ENCODE measurements at regions not wholly inside any gene's neighbourhood (a gene's known extent, or its start where the extent isn't known, plus 50 kb on each side); places are given as distances from the start of the nearest gene placed in this dataset.
A peak's percentile ranks its signal among the peaks of the same experiment; 100 is the strongest.

GRCh38 chr2:235131334-235132305 is 179.8 kb downstream of the SH3BP4 start:
- DNase-seq (no peak), FAIRE-seq (no peak)
- intact Hi-C loops (cut with DNase I): no loop called here
- Histone ChIP-seq H3K36me3 (ENCODE audit: control insufficient read depth in 2 of 3, insufficient read depth in 3 of 3, low read length in 3 of 3) (no peaks in the 10 kb centered on the region), H3K4me1 (ENCODE audit: control insufficient read depth in 2 of 3, insufficient read depth in 2 of 3, low read depth in 1 of 3, low read length in 3 of 3) (no peaks in the 10 kb centered on the region), H3K27ac (ENCODE audit: low read depth in 2 of 2, low read length in 2 of 2) (no peak overlapping the region), H3K9ac (ENCODE audit: low read length in 3 of 3) (no peak overlapping the region), H3K27me3 (ENCODE audit: control insufficient read depth, insufficient read depth, low read length) (no peaks in the 10 kb centered on the region), H3K4me3 (ENCODE audit: low read length in 3 of 3) (no peak overlapping the region), H3K9me3 (ENCODE audit: control insufficient read depth in 2 of 3, insufficient read depth in 1 of 3, low read length in 3 of 3) (no peaks in the 10 kb centered on the region)
- no peak for TF ChIP-seq CTCF (IDR thresholded peaks at IDR 0.05; ENCODE audit: borderline replicate concordance, extremely low read depth, insufficient read depth)

- Histone ChIP-seq H3K9ac (ENCODE audit: low read length in 3 of 3) (no peak overlapping the region), H3K9me3 (ENCODE audit: control insufficient read depth in 2 of 3, insufficient read depth in 1 of 3, low read length in 3 of 3) (no peaks in the 10 kb centered on the region), H3K27me3 (ENCODE audit: control insufficient read depth, insufficient read depth, low read length) (no peaks in the 10 kb centered on the region), H3K4me3 (ENCODE audit: low read length in 3 of 3) (no peak overlapping the region), H3K27ac (ENCODE audit: low read depth in 2 of 2, low read length in 2 of 2) (no peak overlapping the region), H3K36me3 (ENCODE audit: control insufficient read depth in 2 of 3, insufficient read depth in 3 of 3, low read length in 3 of 3) (no peaks in the 10 kb centered on the region), H3K4me1 (ENCODE audit: control insufficient read depth in 2 of 3, insufficient read depth in 2 of 3, low read depth in 1 of 3, low read length in 3 of 3) (no peaks in the 10 kb centered on the region)
- no peak for TF ChIP-seq CTCF (IDR thresholded peaks at IDR 0.05; ENCODE audit: borderline replicate concordance, extremely low read depth, insufficient read depth)
- DNase-seq: peak in 1 of 5 donors; percentile 11
- no peak for FAIRE-seq
- intact Hi-C loops (cut with DNase I): no loop called here
Measured at GRCh38 chr2:235132651-235133050, 180.8 kb downstream of the SH3BP4 start.

GRCh38 chr2:235133837-235134236 is 182.0 kb downstream of the SH3BP4 start:
- FAIRE-seq: no peak
- intact Hi-C loops (cut with DNase I): no loop called here

More at GRCh38 chr2:235133837-235134236, 182.0 kb downstream of the SH3BP4 start:
- Histone ChIP-seq H3K4me1 (ENCODE audit: control insufficient read depth in 2 of 3, insufficient read depth in 2 of 3, low read depth in 1 of 3, low read length in 3 of 3) (no peaks in the 10 kb centered on the region), H3K4me3 (ENCODE audit: low read length in 3 of 3) (no peak overlapping the region), H3K36me3 (ENCODE audit: control insufficient read depth in 2 of 3, insufficient read depth in 3 of 3, low read length in 3 of 3) (no peaks in the 10 kb centered on the region), H3K9ac (ENCODE audit: low read length in 3 of 3) (no peak overlapping the region), H3K27ac (ENCODE audit: low read depth in 2 of 2, low read length in 2 of 2) (no peak overlapping the region), H3K27me3 (ENCODE audit: control insufficient read depth, insufficient read depth, low read length) (no peaks in the 10 kb centered on the region), H3K9me3 (ENCODE audit: control insufficient read depth in 2 of 3, insufficient read depth in 1 of 3, low read length in 3 of 3) (no peaks in the 10 kb centered on the region)
- no peak for TF ChIP-seq CTCF (IDR thresholded peaks at IDR 0.05; ENCODE audit: borderline replicate concordance, extremely low read depth, insufficient read depth)
- DNase-seq: no peak
